ENCODE measurements at regions not wholly inside any gene's neighbourhood (a gene's known extent, or its start where the extent isn't known, plus 50 kb on each side); places are given as distances from the start of the nearest gene placed in this dataset.

GRCh38 chr12:46908936-46909635, 83.3 kb upstream of the SLC38A4 start:
- no TSS peak for BruUV-seq (replicated peaks)
- dilution Hi-C loops (cut with MboI; ENCODE audit: extremely low pct_ligation_motif_present, low sequenced_read_pairs) (no loop called here), intact Hi-C loops (cut with micrococcal nuclease) (no loop called here)
- Histone ChIP-seq H3K4me2 (ENCODE audit: insufficient read depth, low read length) (no peak overlapping the region), H3K27ac (ENCODE audit: insufficient read depth, low read depth, low read length) (no peak overlapping the region), H3K4me3 (replicated peaks in 1 of 3; ENCODE audit: insufficient read depth in 1 of 3, low read depth in 1 of 3, low read length in 3 of 3) (no peak overlapping the region), H3K79me2 (ENCODE audit: control insufficient read depth, insufficient read depth, low read length) (no peaks in the 10 kb centered on the region), H2AFZ (ENCODE audit: low read depth, low read length) (no peak overlapping the region), H3K9ac (replicated peaks; ENCODE audit: extremely low read depth, insufficient read depth, low read length) (no peak overlapping the region), H3K9me1 (replicated peaks; ENCODE audit: control insufficient read depth, extremely low read depth, insufficient read depth, low read length) (no peaks in the 10 kb centered on the region), H3K36me3 (ENCODE audit: control insufficient read depth in 2 of 2, extremely low read depth in 1 of 2, insufficient read depth in 2 of 2, low read length in 2 of 2) (no peaks in the 10 kb centered on the region), H3K27me3 (ENCODE audit: control insufficient read depth in 2 of 2, insufficient read depth in 2 of 2, low read length in 2 of 2) (peaks cover 2% of the 10 kb centered on the region in 2 experiments), H4K20me1 (replicated peaks; ENCODE audit: control insufficient read depth, extremely low read depth, insufficient read depth, low read length) (no peaks in the 10 kb centered on the region), H3K9me3 (replicated peaks; ENCODE audit: control insufficient read depth, insufficient read depth, low read length) (no peaks in the 10 kb centered on the region), H3K4me1 (ENCODE audit: control insufficient read depth, extremely low read depth, insufficient read depth, low read length) (no peaks in the 10 kb centered on the region)
- DNase-seq (ENCODE audit: low read depth, low spot score) = no peak
- ChIA-PET CTCF (interaction anchor here (1.0 kb wide), 1 partner anchor 784 kb away, joined by 4 read pairs; no protein-coding TSS in a partner anchor), POLR2A (no interaction called here)
- FAIRE-seq = no peak
- no peak for TF ChIP-seq MYC (IDR thresholded peaks at IDR 0.05; ENCODE audit: low read depth, low read length)
- TF ChIP-seq, protein P1, sequence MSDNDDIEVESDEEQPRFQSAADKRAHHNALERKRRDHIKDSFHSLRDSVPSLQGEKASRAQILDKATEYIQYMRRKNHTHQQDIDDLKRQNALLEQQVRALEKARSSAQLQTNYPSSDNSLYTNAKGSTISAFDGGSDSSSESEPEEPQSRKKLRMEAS (IDR thresholded peaks at IDR 0.05; ENCODE audit: insufficient read depth, insufficient read length) = no peak
- no peak for TF ChIP-seq JUN (IDR thresholded peaks at IDR 0.05; ENCODE audit: borderline replicate concordance, insufficient read depth, insufficient read length, low read depth)
- no peak for TF ChIP-seq GATA2 (IDR thresholded peaks at IDR 0.05; ENCODE audit: insufficient read depth, insufficient read length, low read depth, low read length)
- no peak for TF ChIP-seq POLR2A (IDR thresholded peaks at IDR 0.05; ENCODE audit: low read depth, low read length)
- no peak for TF ChIP-seq POLR2AphosphoS5 (IDR thresholded peaks at IDR 0.05; ENCODE audit: insufficient read depth, low read depth, low read length)
- no peak for TF ChIP-seq FOS (IDR thresholded peaks at IDR 0.05; ENCODE audit: borderline replicate concordance, insufficient read depth, low read length)
- no peak for TF ChIP-seq EZH2 (IDR thresholded peaks at IDR 0.05; ENCODE audit: borderline replicate concordance, low read depth, low read length, severe bottlenecking)
- TF ChIP-seq, protein P2, sequence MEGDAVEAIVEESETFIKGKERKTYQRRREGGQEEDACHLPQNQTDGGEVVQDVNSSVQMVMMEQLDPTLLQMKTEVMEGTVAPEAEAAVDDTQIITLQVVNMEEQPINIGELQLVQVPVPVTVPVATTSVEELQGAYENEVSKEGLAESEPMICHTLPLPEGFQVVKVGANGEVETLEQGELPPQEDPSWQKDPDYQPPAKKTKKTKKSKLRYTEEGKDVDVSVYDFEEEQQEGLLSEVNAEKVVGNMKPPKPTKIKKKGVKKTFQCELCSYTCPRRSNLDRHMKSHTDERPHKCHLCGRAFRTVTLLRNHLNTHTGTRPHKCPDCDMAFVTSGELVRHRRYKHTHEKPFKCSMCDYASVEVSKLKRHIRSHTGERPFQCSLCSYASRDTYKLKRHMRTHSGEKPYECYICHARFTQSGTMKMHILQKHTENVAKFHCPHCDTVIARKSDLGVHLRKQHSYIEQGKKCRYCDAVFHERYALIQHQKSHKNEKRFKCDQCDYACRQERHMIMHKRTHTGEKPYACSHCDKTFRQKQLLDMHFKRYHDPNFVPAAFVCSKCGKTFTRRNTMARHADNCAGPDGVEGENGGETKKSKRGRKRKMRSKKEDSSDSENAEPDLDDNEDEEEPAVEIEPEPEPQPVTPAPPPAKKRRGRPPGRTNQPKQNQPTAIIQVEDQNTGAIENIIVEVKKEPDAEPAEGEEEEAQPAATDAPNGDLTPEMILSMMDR (IDR thresholded peaks at IDR 0.05; ENCODE audit: extremely low read depth in 1 of 2, insufficient read depth in 1 of 2, low read depth in 1 of 2, low read length in 2 of 2) = no peak

Measured in endothelial cell of umbilical vein (primary cell).